ENCODE measurements at regions not wholly inside any gene's neighbourhood (a gene's known extent, or its start where the extent isn't known, plus 50 kb on each side); places are given as distances from the start of the nearest gene placed in this dataset.

DNA sequence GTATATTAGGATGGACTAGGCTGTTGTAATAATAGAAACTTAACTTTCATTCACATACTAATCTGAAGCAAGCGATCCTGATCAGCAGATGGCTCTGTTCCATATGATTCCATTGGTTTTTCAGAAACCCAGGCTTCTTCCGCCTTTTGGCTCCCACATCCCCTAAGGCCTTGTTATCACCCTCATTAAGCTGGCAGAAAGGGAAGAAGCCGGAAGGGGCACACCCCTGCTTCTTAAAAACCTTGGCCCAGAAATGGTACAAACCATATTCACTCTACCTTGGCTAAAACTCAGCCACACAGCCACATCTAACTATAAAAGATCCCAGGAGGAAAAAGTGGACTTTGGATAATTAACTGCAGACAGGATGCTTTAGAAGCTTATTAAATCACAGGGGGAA, 329.2 kb downstream of the PCNX1 start:
- Mint-ChIP-seq H3K27ac (no peak overlapping the region), H3K27me3 (ENCODE audit: low read depth) (peaks cover 13% of the 10 kb centered on the region), H3K9me3 (no peaks in the 10 kb centered on the region), H3K4me1 (peaks cover 11% of the 10 kb centered on the region), H3K36me3 (ENCODE audit: low read depth) (no peaks in the 10 kb centered on the region), H3K4me3 (no peak overlapping the region)
- TF ChIP-seq, protein P1, sequence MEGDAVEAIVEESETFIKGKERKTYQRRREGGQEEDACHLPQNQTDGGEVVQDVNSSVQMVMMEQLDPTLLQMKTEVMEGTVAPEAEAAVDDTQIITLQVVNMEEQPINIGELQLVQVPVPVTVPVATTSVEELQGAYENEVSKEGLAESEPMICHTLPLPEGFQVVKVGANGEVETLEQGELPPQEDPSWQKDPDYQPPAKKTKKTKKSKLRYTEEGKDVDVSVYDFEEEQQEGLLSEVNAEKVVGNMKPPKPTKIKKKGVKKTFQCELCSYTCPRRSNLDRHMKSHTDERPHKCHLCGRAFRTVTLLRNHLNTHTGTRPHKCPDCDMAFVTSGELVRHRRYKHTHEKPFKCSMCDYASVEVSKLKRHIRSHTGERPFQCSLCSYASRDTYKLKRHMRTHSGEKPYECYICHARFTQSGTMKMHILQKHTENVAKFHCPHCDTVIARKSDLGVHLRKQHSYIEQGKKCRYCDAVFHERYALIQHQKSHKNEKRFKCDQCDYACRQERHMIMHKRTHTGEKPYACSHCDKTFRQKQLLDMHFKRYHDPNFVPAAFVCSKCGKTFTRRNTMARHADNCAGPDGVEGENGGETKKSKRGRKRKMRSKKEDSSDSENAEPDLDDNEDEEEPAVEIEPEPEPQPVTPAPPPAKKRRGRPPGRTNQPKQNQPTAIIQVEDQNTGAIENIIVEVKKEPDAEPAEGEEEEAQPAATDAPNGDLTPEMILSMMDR (IDR thresholded peaks at IDR 0.05; ENCODE audit: unreplicated experiment in 3 of 3) = no peak

DNA sequence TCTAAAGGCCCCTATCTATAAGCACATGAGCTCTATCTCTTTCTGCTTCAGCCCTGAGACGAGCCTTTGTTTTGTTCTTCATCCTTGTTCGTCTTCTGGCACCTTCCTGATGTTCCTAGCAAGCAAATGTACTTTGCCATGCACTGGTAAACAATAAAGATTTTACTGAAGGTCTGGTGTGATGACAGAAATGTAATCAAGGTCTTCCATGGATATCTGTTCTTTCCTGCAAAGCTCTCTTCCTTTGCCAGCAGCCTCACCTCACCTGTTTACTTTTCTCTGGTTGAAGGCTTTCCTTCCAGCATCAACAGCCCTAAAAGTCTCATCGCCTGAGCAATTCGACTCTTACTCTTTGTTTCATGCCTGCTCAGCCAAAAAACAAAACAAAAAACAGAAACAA, 330.3 kb downstream of the PCNX1 start:
- no peak overlapping the region for H3K4me3 Mint-ChIP-seq
- TF ChIP-seq, protein P1 (IDR thresholded peaks at IDR 0.05; ENCODE audit: unreplicated experiment in 3 of 3) = no peak
- H3K9me3 Mint-ChIP-seq = no peaks in the 10 kb centered on the region
- peak overlapping the region in 1 of 3 experiments; percentile 14 for H3K27ac Mint-ChIP-seq
- H3K27me3 Mint-ChIP-seq (ENCODE audit: low read depth) = peaks cover 9% of the 10 kb centered on the region
- H3K4me1 Mint-ChIP-seq = peaks cover 22% of the 10 kb centered on the region
- no peaks in the 10 kb centered on the region for H3K36me3 Mint-ChIP-seq (ENCODE audit: low read depth)

DNA sequence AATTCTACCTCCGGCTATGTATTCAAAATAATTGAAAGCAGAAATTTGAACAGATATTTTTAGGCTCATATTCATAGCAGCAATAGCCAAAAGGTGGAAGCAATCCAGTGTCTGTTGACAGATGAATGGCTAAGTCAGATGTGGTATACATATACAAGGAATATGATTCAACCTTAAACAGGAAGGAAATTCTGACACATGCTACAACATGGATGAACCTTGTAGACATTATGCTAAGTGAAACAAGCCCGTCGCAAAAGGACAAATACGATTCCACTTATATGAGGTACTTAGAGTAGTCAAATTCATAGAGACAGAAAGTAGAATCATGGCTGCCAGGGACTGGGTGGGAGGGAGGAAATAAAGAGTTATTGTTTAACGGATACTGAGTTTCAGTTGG, 331.6 kb downstream of the PCNX1 start:
- H3K9me3 Mint-ChIP-seq = no peaks in the 10 kb centered on the region
- peaks cover 9% of the 10 kb centered on the region for H3K27me3 Mint-ChIP-seq (ENCODE audit: low read depth)
- peaks cover 29% of the 10 kb centered on the region for H3K4me1 Mint-ChIP-seq
- TF ChIP-seq, protein P1 (IDR thresholded peaks at IDR 0.05; ENCODE audit: unreplicated experiment in 3 of 3) = no peak
- no peaks in the 10 kb centered on the region for H3K36me3 Mint-ChIP-seq (ENCODE audit: low read depth)
- H3K4me3 Mint-ChIP-seq = no peak overlapping the region
- no peak overlapping the region for H3K27ac Mint-ChIP-seq

DNA sequence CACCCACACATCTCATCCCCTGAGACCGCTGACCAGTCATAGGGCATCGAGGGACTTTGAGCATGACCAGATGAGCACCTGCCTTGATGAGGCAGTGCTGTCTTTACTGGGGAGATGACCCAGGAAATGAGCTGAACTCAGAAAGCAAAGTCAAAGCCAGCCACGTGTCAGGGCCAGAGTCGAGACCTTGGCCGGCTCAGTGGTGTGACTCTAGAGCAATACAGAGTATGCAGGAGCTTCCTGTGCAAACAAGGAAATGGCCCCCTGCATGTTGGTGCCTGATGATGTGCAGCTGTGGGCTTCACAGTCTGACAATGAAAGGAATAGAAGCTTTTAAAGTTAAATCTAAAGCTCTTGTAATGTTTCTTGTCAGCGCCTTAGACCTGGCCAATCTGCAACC, 332.9 kb downstream of the PCNX1 start:
- Mint-ChIP-seq H3K36me3 (ENCODE audit: low read depth) (no peaks in the 10 kb centered on the region), H3K27ac (no peak overlapping the region), H3K4me3 (no peak overlapping the region), H3K9me3 (no peaks in the 10 kb centered on the region), H3K4me1 (peaks cover 39% of the 10 kb centered on the region), H3K27me3 (ENCODE audit: low read depth) (peaks cover 9% of the 10 kb centered on the region)
- TF ChIP-seq, protein P1 (IDR thresholded peaks at IDR 0.05; ENCODE audit: unreplicated experiment in 3 of 3) = no peak

DNA sequence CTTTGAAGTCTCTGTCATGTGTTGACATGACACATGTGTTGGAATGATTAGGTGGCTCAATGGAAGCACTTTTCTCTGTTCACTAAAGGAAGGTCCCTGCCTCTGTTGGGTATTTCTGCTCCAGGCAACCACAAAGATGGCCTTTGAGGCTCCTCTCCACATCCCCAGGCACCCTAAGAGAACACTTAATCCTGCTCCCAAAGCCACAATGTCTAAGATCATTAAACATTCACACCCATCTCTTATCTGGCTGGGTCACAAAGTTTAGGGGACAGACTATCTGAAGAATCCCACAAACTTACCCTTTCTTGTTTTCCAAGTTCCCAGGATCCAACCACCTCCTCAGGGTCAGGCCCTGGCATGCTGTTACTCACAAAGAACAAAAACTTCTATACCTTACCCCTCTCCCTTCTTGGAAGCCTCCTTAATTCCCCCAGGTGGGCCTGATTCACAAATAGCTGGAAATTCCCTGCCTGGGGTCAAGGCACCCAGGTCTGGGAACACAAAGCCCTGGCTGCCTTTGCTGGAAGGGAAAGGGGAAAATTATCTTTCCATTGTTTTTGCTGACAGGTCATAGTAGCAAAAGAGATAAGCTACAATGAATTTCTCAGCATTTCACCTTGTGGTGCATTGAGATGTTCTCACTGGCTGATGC, 333.7 kb downstream of the PCNX1 start:
- H3K27ac Mint-ChIP-seq = no peak overlapping the region
- no peak overlapping the region for H3K4me3 Mint-ChIP-seq
- H3K27me3 Mint-ChIP-seq (ENCODE audit: low read depth) = peaks cover 6% of the 10 kb centered on the region
- peaks cover 39% of the 10 kb centered on the region for H3K4me1 Mint-ChIP-seq
- H3K9me3 Mint-ChIP-seq = no peaks in the 10 kb centered on the region
- no peaks in the 10 kb centered on the region for H3K36me3 Mint-ChIP-seq (ENCODE audit: low read depth)
- TF ChIP-seq, protein P1 (IDR thresholded peaks at IDR 0.05; ENCODE audit: unreplicated experiment in 3 of 3) = no peak

DNA sequence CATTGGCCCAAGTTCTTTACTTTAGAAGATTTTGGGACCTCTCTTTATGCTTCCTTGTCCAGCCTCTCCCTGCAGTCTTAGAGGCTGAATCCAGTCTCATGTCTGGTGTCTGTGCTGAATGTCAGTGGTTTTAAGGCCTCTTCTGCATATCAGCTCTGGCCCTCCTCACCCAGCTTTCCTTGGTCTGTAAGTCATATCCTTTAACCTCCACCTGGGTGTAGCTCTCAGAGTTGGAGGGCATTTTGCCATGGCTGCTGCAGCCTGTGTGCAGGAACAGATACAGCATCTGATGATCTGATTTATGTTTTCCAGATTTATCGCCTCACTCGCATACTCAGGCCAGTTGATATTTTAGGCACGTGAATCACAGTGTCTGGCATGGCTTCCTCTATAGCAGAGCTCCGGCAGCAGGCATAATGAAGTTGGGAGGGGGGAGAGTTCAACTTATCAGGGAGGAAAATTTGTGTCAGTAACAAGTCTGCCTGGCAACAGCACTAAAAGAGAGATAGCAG, 335.0 kb downstream of the PCNX1 start:
- TF ChIP-seq, protein P1 (IDR thresholded peaks at IDR 0.05; ENCODE audit: unreplicated experiment in 3 of 3) = no peak
- peak overlapping the region in 1 of 3 experiments; percentile 6 for H3K4me3 Mint-ChIP-seq
- H3K27me3 Mint-ChIP-seq (ENCODE audit: low read depth) = peaks cover 9% of the 10 kb centered on the region
- H3K4me1 Mint-ChIP-seq = peaks cover 39% of the 10 kb centered on the region
- peaks cover 3% of the 10 kb centered on the region for H3K9me3 Mint-ChIP-seq
- H3K27ac Mint-ChIP-seq = peak overlapping the region; percentile 59 to 81 (median 75)
- H3K36me3 Mint-ChIP-seq (ENCODE audit: low read depth) = no peaks in the 10 kb centered on the region
